Suprapubic skin (tissue), 4 donors: ENCODE measurements at regions not wholly inside any gene's neighbourhood (a gene's known extent, or its start where the extent isn't known, plus 50 kb on each side); places are given as distances from the start of the nearest gene placed in this dataset.

Experiments
- DNase-seq, 2 donors: peaks; one replicate each; pipeline ENCODE4 v3.0.0-alpha.2; 2019; ENCODE audit warnings: low spot score in 2 of 2
- H3K27ac ChIP-seq: fragments of 200-600 bp; sonication (generic); one replicate; pipeline ENCODE4 v1.5.1; 2019
- H3K27me3 ChIP-seq: fragments of 200-600 bp; sonication (generic); one replicate; pipeline ENCODE4 v1.5.1; 2019
- H3K36me3 ChIP-seq: fragments of 200-600 bp; sonication (generic); one replicate; pipeline ENCODE4 v1.5.1; 2019
- H3K4me1 ChIP-seq: fragments of 200-600 bp; sonication (generic); one replicate; pipeline ENCODE4 v1.5.1; 2019
- H3K4me3 ChIP-seq: fragments of 200-600 bp; sonication (generic); one replicate; pipeline ENCODE4 v1.5.1; 2019; ENCODE audit warnings: mild to moderate bottlenecking
- H3K9me3 ChIP-seq: fragments of 200-600 bp; sonication (generic); one replicate; pipeline ENCODE4 v1.5.1; 2019
- EP300 ChIP-seq: sonication (generic); formaldehyde crosslinking; IDR thresholded peaks from one replicate; pipeline ENCODE4 v1.6.1; 2017; ENCODE audit warnings: antibody characterized with exemption
- POLR2A ChIP-seq, 2 donors: fragments of 450-650 bp; IDR thresholded peaks; one replicate each; pipeline ENCODE4 v1.6.1; 2017; ENCODE audit warnings: antibody characterized with exemption in 2 of 2, mild to moderate bottlenecking in 2 of 2, moderate library complexity in 2 of 2
- POLR2AphosphoS5 ChIP-seq, 3 donors: sonication (generic); formaldehyde crosslinking; IDR thresholded peaks; one replicate each; pipeline ENCODE4 v1.6.1; 2017; ENCODE audit warnings: antibody characterized with exemption in 3 of 3
- WGBS: methylation state at CpG from one replicate; pipeline ENCODE4 v1.1.5; 2018; 5-methylcytosine and 5-hydroxymethylcytosine counted together
- TF ChIP-seq, protein P1 (sequence below), 2 donors: fragments of 200-600 bp in 1 of 2; fragments of 450-650 bp in 1 of 2; sonication (generic) in 1 of 2; IDR thresholded peaks; one replicate each; pipeline ENCODE4 v1.5.1; 2016 to 2019; ENCODE audit warnings: antibody characterized with exemption in 2 of 2, mild to moderate bottlenecking in 1 of 2, moderate library complexity in 1 of 2

- Histone ChIP-seq H3K27ac (no peak overlapping the region), H3K9me3 (no peaks in the 10 kb centered on the region), H3K4me3 (no peak overlapping the region), H3K4me1 (peaks cover 20% of the 10 kb centered on the region), H3K36me3 (no peaks in the 10 kb centered on the region), H3K27me3 (no peaks in the 10 kb centered on the region)
- 79% methylated on average over 8 of the region's 8 CpGs for WGBS
- TF ChIP-seq POLR2A (IDR thresholded peaks at IDR 0.05) (no peak), POLR2AphosphoS5 (IDR thresholded peaks at IDR 0.05) (no peak), EP300 (no peak)
- TF ChIP-seq, protein P1, sequence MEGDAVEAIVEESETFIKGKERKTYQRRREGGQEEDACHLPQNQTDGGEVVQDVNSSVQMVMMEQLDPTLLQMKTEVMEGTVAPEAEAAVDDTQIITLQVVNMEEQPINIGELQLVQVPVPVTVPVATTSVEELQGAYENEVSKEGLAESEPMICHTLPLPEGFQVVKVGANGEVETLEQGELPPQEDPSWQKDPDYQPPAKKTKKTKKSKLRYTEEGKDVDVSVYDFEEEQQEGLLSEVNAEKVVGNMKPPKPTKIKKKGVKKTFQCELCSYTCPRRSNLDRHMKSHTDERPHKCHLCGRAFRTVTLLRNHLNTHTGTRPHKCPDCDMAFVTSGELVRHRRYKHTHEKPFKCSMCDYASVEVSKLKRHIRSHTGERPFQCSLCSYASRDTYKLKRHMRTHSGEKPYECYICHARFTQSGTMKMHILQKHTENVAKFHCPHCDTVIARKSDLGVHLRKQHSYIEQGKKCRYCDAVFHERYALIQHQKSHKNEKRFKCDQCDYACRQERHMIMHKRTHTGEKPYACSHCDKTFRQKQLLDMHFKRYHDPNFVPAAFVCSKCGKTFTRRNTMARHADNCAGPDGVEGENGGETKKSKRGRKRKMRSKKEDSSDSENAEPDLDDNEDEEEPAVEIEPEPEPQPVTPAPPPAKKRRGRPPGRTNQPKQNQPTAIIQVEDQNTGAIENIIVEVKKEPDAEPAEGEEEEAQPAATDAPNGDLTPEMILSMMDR (IDR thresholded peaks at IDR 0.05), result no peak
- DNase-seq, result no peak
Observed at GRCh38 chr15:31447931-31448634, 121.4 kb downstream of the KLF13 start.

DNA sequence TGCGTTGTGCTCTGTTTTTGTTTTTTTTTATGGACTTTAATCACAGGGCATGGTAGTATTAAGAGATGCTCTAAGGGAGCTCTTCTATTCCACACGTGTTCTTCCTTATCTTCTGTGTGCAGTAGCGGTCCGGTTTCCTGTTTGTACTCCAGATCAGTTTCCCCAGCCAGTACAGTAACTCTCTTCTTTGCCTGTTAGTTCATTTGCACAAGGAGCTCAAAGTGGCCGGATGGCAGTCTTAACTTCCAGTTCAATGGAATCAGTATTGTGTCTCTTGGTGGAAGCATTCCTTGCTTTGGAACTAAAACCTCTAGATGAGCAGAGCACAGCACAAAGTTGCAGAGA, 122.0 kb downstream of the KLF13 start:
- H3K36me3 ChIP-seq, result no peaks in the 10 kb centered on the region
- TF ChIP-seq POLR2A (IDR thresholded peaks at IDR 0.05), result no peak
- TF ChIP-seq, protein P1 (IDR thresholded peaks at IDR 0.05), result no peak
- no peak for TF ChIP-seq EP300
- no peak for TF ChIP-seq POLR2AphosphoS5 (IDR thresholded peaks at IDR 0.05)
- H3K4me3 ChIP-seq, result no peak overlapping the region
- no peaks in the 10 kb centered on the region for H3K9me3 ChIP-seq
- no peaks in the 10 kb centered on the region for H3K27me3 ChIP-seq
- H3K4me1 ChIP-seq, result peaks cover 15% of the 10 kb centered on the region
- H3K27ac ChIP-seq, result no peak overlapping the region
- DNase-seq, result no peak
- WGBS, result 55% methylated on average over 5 of the region's 5 CpGs

GRCh38 chr15:31452595-31453557, 126.2 kb downstream of the KLF13 start:
- Histone ChIP-seq H3K36me3 (no peaks in the 10 kb centered on the region), H3K4me1 (peaks cover 28% of the 10 kb centered on the region), H3K9me3 (no peaks in the 10 kb centered on the region), H3K27me3 (no peaks in the 10 kb centered on the region), H3K4me3 (no peak overlapping the region), H3K27ac (no peak overlapping the region)
- 92% methylated on average over 33 of the region's 36 CpGs for WGBS
- DNase-seq, result peak in 1 of 2 donors; percentile 52
- TF ChIP-seq, protein P1 (IDR thresholded peaks at IDR 0.05), result no peak
- TF ChIP-seq EP300, result no peak
- TF ChIP-seq POLR2AphosphoS5 (IDR thresholded peaks at IDR 0.05), result no peak
- no peak for TF ChIP-seq POLR2A (IDR thresholded peaks at IDR 0.05)

DNA sequence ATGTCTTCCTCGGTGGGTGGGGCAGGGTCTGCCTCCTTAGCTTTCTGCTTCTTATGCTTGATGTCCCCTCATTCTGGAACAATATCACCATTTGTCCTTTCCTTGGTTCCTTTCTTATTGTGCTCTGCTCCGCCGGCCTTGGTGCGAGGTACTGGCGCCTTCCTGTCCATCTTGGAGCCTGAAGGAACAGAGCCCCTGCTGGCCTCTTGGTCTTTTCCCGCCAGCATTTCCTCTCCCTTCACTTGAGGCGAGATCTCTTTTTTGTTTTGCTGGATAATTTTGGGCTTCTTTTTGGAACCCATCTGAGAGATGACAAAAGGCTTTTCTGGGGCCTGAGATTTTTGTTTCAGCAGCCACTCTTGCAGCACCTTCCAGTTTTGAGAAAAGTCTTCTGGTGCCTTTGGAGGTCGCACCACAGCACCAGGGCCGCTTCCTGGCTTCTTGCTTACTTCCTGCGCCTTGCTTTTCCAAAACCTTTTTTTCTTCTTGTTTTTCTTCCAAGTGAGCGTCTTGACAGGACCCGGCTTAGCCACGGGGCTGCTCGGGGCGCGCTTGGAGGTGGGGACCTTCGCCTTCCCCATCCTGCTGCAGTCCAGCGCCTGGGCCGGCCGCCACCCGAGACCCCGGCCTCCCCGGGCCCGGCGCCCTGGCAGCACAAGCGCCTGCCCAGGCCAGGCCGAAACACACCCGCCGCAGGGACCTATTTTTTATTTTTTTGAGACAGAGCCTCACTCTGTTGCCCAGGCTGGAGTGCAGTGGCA, 127.1 kb downstream of the KLF13 start:
- no peak overlapping the region for H3K4me3 ChIP-seq
- no peaks in the 10 kb centered on the region for H3K27me3 ChIP-seq
- 96% methylated on average over 29 of the region's 29 CpGs for WGBS
- H3K36me3 ChIP-seq, result no peaks in the 10 kb centered on the region
- H3K4me1 ChIP-seq, result peaks cover 30% of the 10 kb centered on the region
- no peaks in the 10 kb centered on the region for H3K9me3 ChIP-seq
- no peak overlapping the region for H3K27ac ChIP-seq
- TF ChIP-seq EP300, result no peak
- TF ChIP-seq POLR2A (IDR thresholded peaks at IDR 0.05), result no peak
- TF ChIP-seq POLR2AphosphoS5 (IDR thresholded peaks at IDR 0.05), result no peak
- TF ChIP-seq, protein P1 (IDR thresholded peaks at IDR 0.05), result no peak
- DNase-seq, result peak; percentile 18 to 58
